Endothelial cell of umbilical vein (primary cell): ENCODE measurements at regions not wholly inside any gene's neighbourhood (a gene's known extent, or its start where the extent isn't known, plus 50 kb on each side); places are given as distances from the start of the nearest gene placed in this dataset.

Experiments used
- BruUV-seq: library from RNA; stranded (reverse); fragments of 400-500 nt; replicated peaks from 2 replicates; lab custom pipeline; 2021; lab: Mats Ljungman, UMichigan
- CTCF ChIA-PET: fragments of 300-600, 350-600 bp; sonication (Branson Sonifier 250); formaldehyde crosslinking; loops from one replicate; lab custom pipeline; 2021; ENCODE audit warnings: antibody characterized with exemption, inconsistent platforms; lab: Charles Lee
- POLR2A ChIA-PET: fragments of 300-600, 350-600 bp; sonication (Branson Sonifier 250); formaldehyde crosslinking; loops from one replicate; lab custom pipeline; 2021; ENCODE audit warnings: antibody characterized with exemption, inconsistent platforms; lab: Charles Lee
- DNase-seq: peaks from one replicate; pipeline ENCODE4 v3.0.0-alpha.2; 2011; ENCODE audit warnings: low read depth, low spot score
- FAIRE-seq: peaks from 2 replicates; lab custom pipeline; 2011; peaks lifted over from hg19 to GRCh38; lab: Jason Lieb, UNC
- H2AFZ ChIP-seq: 2 replicates; pipeline ENCODE4 v1.6.0; 2012; ENCODE audit warnings: low read depth, low read length, control low read depth, inconsistent platforms
- H3K27ac ChIP-seq: 2 replicates; pipeline ENCODE4 v1.5.1; 2011; ENCODE audit warnings: low read depth, mild to moderate bottlenecking, control low read depth, low read length, moderate library complexity; ENCODE audit not compliant: insufficient read depth
- H3K27me3 ChIP-seq, 2 experiments: 2 replicates each; pipeline versions ENCODE4 v1.6.0 to v1.6.1; 2011; ENCODE audit warnings: low read length in 2 of 2, mixed read lengths in 1 of 2; ENCODE audit not compliant: control insufficient read depth in 2 of 2, insufficient read depth in 2 of 2
- H3K36me3 ChIP-seq, 2 experiments: 2 replicates in 1 of 2; 3 replicates in 1 of 2; pipeline ENCODE4 v1.5.1; 2011; ENCODE audit warnings: low read length in 2 of 2, mild to moderate bottlenecking in 1 of 2, moderate library complexity in 1 of 2; ENCODE audit not compliant: control insufficient read depth in 2 of 2, insufficient read depth in 2 of 2; ENCODE audit errors: extremely low read depth in 1 of 2
- H3K4me1 ChIP-seq: 3 replicates; pipeline ENCODE4 v1.5.1; 2011; ENCODE audit warnings: mild to moderate bottlenecking, low read length; ENCODE audit not compliant: control insufficient read depth, insufficient read depth; ENCODE audit errors: extremely low read depth
- H3K4me2 ChIP-seq: 2 replicates; pipeline ENCODE4 v1.6.1; 2011; ENCODE audit warnings: low read length, control low read depth, mixed read lengths; ENCODE audit not compliant: insufficient read depth
- H3K4me3 ChIP-seq, 3 experiments: fragments of 200-600 bp in 1 of 3; sonication (generic), shearing (Covaris generic) in 1 of 3; replicated peaks in 1 of 3; 2 replicates each; pipeline ENCODE4 v1.5.1; 2011 to 2016; ENCODE audit warnings: control low read depth in 3 of 3, low read length in 3 of 3, mild to moderate bottlenecking in 2 of 3, inconsistent platforms in 1 of 3, low read depth in 1 of 3, moderate library complexity in 1 of 3; ENCODE audit not compliant: insufficient read depth in 1 of 3
- H3K79me2 ChIP-seq: 2 replicates; pipeline ENCODE4 v1.6.0; 2012; ENCODE audit warnings: low read length, inconsistent platforms; ENCODE audit not compliant: control insufficient read depth, insufficient read depth
- H3K9ac ChIP-seq: replicated peaks from 2 replicates; pipeline ENCODE3; 2011; ENCODE audit warnings: low read length, control low read depth; ENCODE audit not compliant: insufficient read depth; ENCODE audit errors: extremely low read depth
- H3K9me1 ChIP-seq: replicated peaks from 3 replicates; pipeline ENCODE4 v1.6.0; 2011; ENCODE audit warnings: mild to moderate bottlenecking, low read length; ENCODE audit not compliant: control insufficient read depth, insufficient read depth; ENCODE audit errors: extremely low read depth
- H3K9me3 ChIP-seq: replicated peaks from 2 replicates; pipeline ENCODE4 v1.5.1; 2012; ENCODE audit warnings: low read length, inconsistent platforms; ENCODE audit not compliant: control insufficient read depth, insufficient read depth
- H4K20me1 ChIP-seq: replicated peaks from 2 replicates; pipeline ENCODE3; 2011; ENCODE audit warnings: mild to moderate bottlenecking, low read length; ENCODE audit not compliant: control insufficient read depth, insufficient read depth; ENCODE audit errors: extremely low read depth
- CTCF ChIP-seq, 2 donors: IDR thresholded peaks; 1 replicate in 1 of 2; 2 replicates in 1 of 2; pipeline ENCODE4 v1.5.1; 2011; ENCODE audit warnings: low read length in 2 of 2, mild to moderate bottlenecking in 2 of 2, moderate library complexity in 2 of 2, control low read depth in 1 of 2, inconsistent platforms in 1 of 2, low read depth in 1 of 2; ENCODE audit not compliant: insufficient read depth in 1 of 2; ENCODE audit errors: extremely low read depth in 1 of 2
- EZH2 ChIP-seq: IDR thresholded peaks from 2 replicates; pipeline ENCODE4 v1.6.1; 2012; ENCODE audit warnings: borderline replicate concordance, low read depth, mild to moderate bottlenecking, moderate library complexity, low read length, inconsistent platforms; ENCODE audit not compliant: severe bottlenecking
- FOS ChIP-seq: IDR thresholded peaks from 2 replicates; pipeline ENCODE4 v1.6.1; 2011; ENCODE audit warnings: mild to moderate bottlenecking, low read length, moderate library complexity, borderline replicate concordance; ENCODE audit not compliant: insufficient read depth
- GATA2 ChIP-seq: IDR thresholded peaks from 2 replicates; pipeline ENCODE4 v1.7.0; 2011; ENCODE audit warnings: low read depth, mild to moderate bottlenecking, moderate library complexity, mixed read lengths, low read length; ENCODE audit not compliant: insufficient read length, insufficient read depth
- JUN ChIP-seq: IDR thresholded peaks from 2 replicates; pipeline ENCODE4 v1.6.1; 2011; ENCODE audit warnings: borderline replicate concordance, low read depth; ENCODE audit not compliant: insufficient read length, insufficient read depth
- MAX ChIP-seq: IDR thresholded peaks from 2 replicates; pipeline ENCODE4 v1.6.1; 2011; ENCODE audit not compliant: insufficient read depth, insufficient read length
- MYC ChIP-seq: IDR thresholded peaks from one replicate; pipeline ENCODE4 v1.6.1; 2011; ENCODE audit warnings: mild to moderate bottlenecking, low read depth, low read length
- POLR2A ChIP-seq: IDR thresholded peaks from 2 replicates; pipeline ENCODE4 v1.6.1; 2012; ENCODE audit warnings: low read depth, mild to moderate bottlenecking, control low read depth, low read length
- POLR2AphosphoS5 ChIP-seq: IDR thresholded peaks from 2 replicates; pipeline ENCODE4 v1.6.1; 2012; ENCODE audit warnings: low read depth, mild to moderate bottlenecking, control low read depth, low read length, moderate library complexity; ENCODE audit not compliant: insufficient read depth
- dilution Hi-C: fragments of 300-500 bp; cut with MboI; formaldehyde crosslinking; loops from one replicate; pipeline ENCODE4 v1.15.0; 2019; ENCODE audit warnings: low sequenced_read_pairs; ENCODE audit not compliant: extremely low pct_ligation_motif_present
- intact Hi-C: fragments of 100-400 bp; cut with micrococcal nuclease; formaldehyde crosslinking; loops from one replicate; pipeline ENCODE4 v1.10.0; 2022

- no peaks in the 10 kb centered on the region for H3K9me1 ChIP-seq
- no peak for TF ChIP-seq FOS
- no peak for TF ChIP-seq CTCF (IDR thresholded peaks at IDR 0.05; ENCODE audit: extremely low read depth in 1 of 2, insufficient read depth in 1 of 2, low read depth in 1 of 2, low read length in 2 of 2)
- TF ChIP-seq GATA2, result no peak
- H3K27me3 ChIP-seq, result no peaks in the 10 kb centered on the region
- DNase-seq, result no peak
- dilution Hi-C loops, result no loop called here
- H3K27ac ChIP-seq, result no peak overlapping the region
- no peaks in the 10 kb centered on the region for H3K4me1 ChIP-seq
- POLR2A ChIA-PET, result no interaction called here
- H3K4me2 ChIP-seq, result no peak overlapping the region
- CTCF ChIA-PET, result interaction anchor here (1.0 kb wide), 1 partner anchor 142 kb away, joined by 5 read pairs; no protein-coding TSS in a partner anchor
- FAIRE-seq, result no peak
- H2AFZ ChIP-seq, result no peak overlapping the region
- no TSS peak for BruUV-seq
- no peaks in the 10 kb centered on the region for H3K79me2 ChIP-seq
- H4K20me1 ChIP-seq, result no peaks in the 10 kb centered on the region
- H3K4me3 ChIP-seq, result no peak overlapping the region
- H3K9ac ChIP-seq, result no peak overlapping the region
- no peaks in the 10 kb centered on the region for H3K36me3 ChIP-seq
- intact Hi-C loops, result no loop called here
- no peaks in the 10 kb centered on the region for H3K9me3 ChIP-seq
Observed at GRCh38 chr16:72644911-72645310, 403.0 kb downstream of the ZFHX3 start.

- no peak for TF ChIP-seq POLR2AphosphoS5
- TF ChIP-seq MYC, result no peak
- no peak for TF ChIP-seq CTCF (IDR thresholded peaks at IDR 0.05; ENCODE audit: extremely low read depth in 1 of 2, insufficient read depth in 1 of 2, low read depth in 1 of 2, low read length in 2 of 2)
- TF ChIP-seq JUN, result no peak
- TF ChIP-seq EZH2, result no peak
- no peak for TF ChIP-seq POLR2A
- no peak for TF ChIP-seq FOS
- no peak for TF ChIP-seq GATA2
- TF ChIP-seq MAX, result no peak
- dilution Hi-C loops, result no loop called here
- no peaks in the 10 kb centered on the region for H4K20me1 ChIP-seq
- H3K27me3 ChIP-seq, result no peaks in the 10 kb centered on the region
- intact Hi-C loops, result no loop called here
- no peaks in the 10 kb centered on the region for H3K9me3 ChIP-seq
- no peak overlapping the region for H3K9ac ChIP-seq
- DNase-seq (no peak), FAIRE-seq (no peak)
- H3K4me1 ChIP-seq, result peaks cover 8% of the 10 kb centered on the region
- BruUV-seq, result no TSS peak
- H3K9me1 ChIP-seq, result no peaks in the 10 kb centered on the region
- H3K4me2 ChIP-seq, result no peak overlapping the region
- no peaks in the 10 kb centered on the region for H3K36me3 ChIP-seq
- H3K79me2 ChIP-seq, result no peaks in the 10 kb centered on the region
- CTCF ChIA-PET, result no interaction called here
- POLR2A ChIA-PET, result no interaction called here
- no peak overlapping the region for H3K27ac ChIP-seq
- no peak overlapping the region for H2AFZ ChIP-seq
- H3K4me3 ChIP-seq, result no peak overlapping the region
Observed at GRCh38 chr16:72639494-72639893, 408.4 kb downstream of the ZFHX3 start.
